HG02642 (cell line): ENCODE measurements at regions not wholly inside any gene's neighbourhood (a gene's known extent, or its start where the extent isn't known, plus 50 kb on each side); places are given as distances from the start of the nearest gene placed in this dataset.
"Not testable (repeated sequence)": the region's sequence is repeated elsewhere in the genome, so short reads cannot be mapped to it uniquely, and the experiment has no call there.

Experiments
- ATAC-seq: cut with Tn5 transposase; IDR thresholded peaks from one replicate; pipeline ENCODE4 v1.9.1; 2021; ENCODE audit warnings: mild to moderate bottlenecking; ENCODE audit not compliant: unreplicated experiment, poor library complexity

- no peak for ATAC-seq
Observed at GRCh38 chr11:81840380-81840779, 893.3 kb downstream of the FAM181B start.

- no peak for ATAC-seq
Observed at GRCh38 chr11:81839976-81840375, 893.7 kb downstream of the FAM181B start.

- ATAC-seq = no peak
Observed at GRCh38 chr11:81839016-81839415, 894.6 kb downstream of the FAM181B start.

- ATAC-seq = no peak
Observed at GRCh38 chr11:81829976-81830375, 903.7 kb downstream of the FAM181B start.

GRCh38 chr11:81825346-81825745, 908.3 kb downstream of the FAM181B start:
- no peak for ATAC-seq

GRCh38 chr11:81819462-81819861, 914.2 kb downstream of the FAM181B start:
- ATAC-seq = no peak

GRCh38 chr11:81804858-81805257, 928.8 kb downstream of the FAM181B start:
- no peak for ATAC-seq

GRCh38 chr11:81802591-81802990, 931.1 kb downstream of the FAM181B start:
- ATAC-seq = no peak

GRCh38 chr11:81792416-81792815, 941.2 kb downstream of the FAM181B start:
- no peak for ATAC-seq

GRCh38 chr11:81787584-81788049, 946.0 kb downstream of the FAM181B start:
- ATAC-seq = peak; percentile 51

GRCh38 chr11:81772166-81772565, 961.5 kb downstream of the FAM181B start:
- no peak for ATAC-seq

- not testable (repeated sequence) for ATAC-seq
Observed at GRCh38 chr11:81769906-81770305, 963.8 kb downstream of the FAM181B start.

GRCh38 chr11:81756864-81757595, 976.6 kb downstream of the FAM181B start:
- no peak for ATAC-seq

- ATAC-seq = no peak
Observed at GRCh38 chr11:81749245-81749644, 984.4 kb downstream of the FAM181B start.

GRCh38 chr11:81744336-81745116, 989.1 kb downstream of the FAM181B start:
- no peak for ATAC-seq

GRCh38 chr11:81725701-81726100, 1008.0 kb downstream of the FAM181B start:
- ATAC-seq = no peak

GRCh38 chr11:81717695-81718094, 1016.0 kb downstream of the FAM181B start:
- no peak for ATAC-seq

GRCh38 chr11:81707881-81708280, 1025.8 kb downstream of the FAM181B start:
- no peak for ATAC-seq

GRCh38 chr11:81705283-81705682, 1028.4 kb downstream of the FAM181B start:
- ATAC-seq = no peak

GRCh38 chr11:81700076-81700475, 1033.6 kb downstream of the FAM181B start:
- no peak for ATAC-seq

- no peak for ATAC-seq
Observed at GRCh38 chr11:81687057-81687456, 1046.6 kb downstream of the FAM181B start.

GRCh38 chr11:81674211-81674610, 1059.5 kb downstream of the FAM181B start:
- ATAC-seq = peak; percentile 67
